Activated CD4-positive, alpha-beta T cell treated with anti-CD3 and anti-CD28 coated beads, Interleukin-2, amount 50 U/mL, for 24 hours (primary cell): ENCODE measurements at regions not wholly inside any gene's neighbourhood (a gene's known extent, or its start where the extent isn't known, plus 50 kb on each side); places are given as distances from the start of the nearest gene placed in this dataset.
"Not testable (repeated sequence)": the region's sequence is repeated elsewhere in the genome, so short reads cannot be mapped to it uniquely, and the experiment has no call there.

Experiments
- DNase-seq, 2 donors: peaks; one replicate each; pipeline ENCODE4 v3.0.0-alpha.2; 2020; ENCODE audit warnings: low read depth in 1 of 2, low spot score in 1 of 2

- no peak for DNase-seq
Measured at GRCh38 chr13:50474088-50474662, 369.3 kb downstream of the DLEU7 start.

- DNase-seq: no peak
Measured at GRCh38 chr13:50476577-50477285, 366.8 kb downstream of the DLEU7 start.

DNA sequence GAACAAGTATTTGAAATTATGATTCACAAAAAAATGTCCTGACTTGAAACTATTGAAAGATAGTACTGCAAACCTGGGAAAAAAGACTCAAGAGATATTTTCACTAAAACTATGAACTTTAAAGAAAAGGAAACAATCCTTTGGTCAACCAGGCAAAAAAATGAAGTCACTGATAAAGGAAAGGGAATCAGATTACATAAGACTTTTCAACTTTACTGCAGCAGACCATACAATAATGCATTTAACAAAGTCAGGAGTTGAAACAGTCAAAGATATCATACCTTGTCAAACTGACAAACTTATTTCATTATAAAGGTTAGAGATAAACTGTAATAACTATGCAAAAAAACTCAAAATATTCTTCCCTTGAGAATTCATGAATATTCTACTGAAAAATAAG, 361.6 kb downstream of the DLEU7 start:
- DNase-seq: no peak

GRCh38 chr13:50483416-50483815, 360.1 kb downstream of the DLEU7 start:
- DNase-seq: no peak

DNA sequence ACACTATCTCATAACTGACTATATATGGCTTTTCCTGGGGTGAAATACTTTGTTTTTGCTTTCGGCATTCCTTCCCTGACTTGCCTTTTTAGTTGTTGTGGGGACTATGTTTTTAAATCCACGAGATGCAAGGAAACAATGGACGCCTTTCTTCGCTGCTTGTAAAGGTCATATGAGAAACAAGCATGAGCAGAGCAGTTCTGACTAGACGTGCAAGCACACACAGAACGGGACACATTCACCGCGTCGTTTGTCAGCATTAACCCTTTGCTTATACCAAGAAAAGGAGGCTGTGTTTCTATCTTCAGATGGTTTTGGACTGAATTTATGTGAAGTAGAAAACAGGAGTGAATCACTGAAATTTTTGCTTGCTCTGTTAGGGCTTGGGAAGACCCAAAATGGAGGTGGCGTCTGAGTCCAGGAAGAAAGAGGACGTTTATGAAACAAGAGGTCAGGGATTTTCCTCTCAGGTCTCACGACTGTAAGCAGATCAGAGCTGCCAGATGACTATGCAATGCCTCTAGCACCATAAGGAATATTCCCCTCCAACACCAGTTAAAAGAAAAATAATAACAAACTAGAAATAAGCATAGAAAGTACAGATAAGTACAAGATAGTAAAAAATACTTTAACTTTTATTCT, 358.9 kb downstream of the DLEU7 start:
- no peak for DNase-seq

GRCh38 chr13:50485979-50486935, 357.2 kb downstream of the DLEU7 start:
- no peak for DNase-seq

GRCh38 chr13:50493683-50494082, 349.8 kb downstream of the DLEU7 start:
- no peak for DNase-seq

GRCh38 chr13:50494138-50494537, 349.4 kb downstream of the DLEU7 start:
- DNase-seq: no peak

DNA sequence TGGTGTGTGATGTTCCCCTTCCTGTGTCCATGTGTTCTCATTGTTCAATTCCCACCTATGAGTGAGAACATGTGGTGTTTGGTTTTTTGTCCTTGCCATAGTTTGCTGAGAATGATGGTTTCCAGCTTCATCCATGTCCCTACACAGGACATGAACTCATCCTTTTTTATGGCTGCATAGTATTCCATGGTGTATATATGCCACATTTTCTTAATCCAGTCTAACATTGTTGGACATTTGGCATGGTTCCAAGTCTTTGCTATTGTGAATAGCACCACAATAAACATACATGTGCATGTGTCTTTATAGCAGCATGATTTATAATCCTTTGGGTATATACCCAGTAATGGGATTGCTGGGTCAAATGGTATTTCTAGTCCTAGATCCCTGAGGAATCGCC, 340.3 kb downstream of the DLEU7 start:
- not testable (repeated sequence) for DNase-seq

DNA sequence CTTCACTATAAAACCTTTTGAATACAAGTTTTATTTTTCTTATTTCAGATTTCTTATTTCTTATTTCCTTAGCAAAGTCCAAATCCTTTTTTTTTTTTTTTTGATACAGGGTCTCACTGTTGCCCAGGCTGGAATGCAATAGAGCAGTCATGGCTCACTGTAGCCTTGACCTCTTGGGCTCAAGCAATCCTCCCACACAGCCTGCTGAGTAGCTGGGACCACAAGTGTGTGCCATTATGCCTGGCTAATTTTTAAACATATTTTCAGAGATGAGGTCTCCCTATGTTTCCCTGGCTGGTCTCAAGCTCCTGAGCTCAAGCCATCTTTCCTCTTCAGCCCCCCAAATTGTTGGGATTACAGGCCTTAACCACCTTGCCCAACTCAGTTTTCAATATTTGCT, 334.3 kb downstream of the DLEU7 start:
- no peak for DNase-seq

DNA sequence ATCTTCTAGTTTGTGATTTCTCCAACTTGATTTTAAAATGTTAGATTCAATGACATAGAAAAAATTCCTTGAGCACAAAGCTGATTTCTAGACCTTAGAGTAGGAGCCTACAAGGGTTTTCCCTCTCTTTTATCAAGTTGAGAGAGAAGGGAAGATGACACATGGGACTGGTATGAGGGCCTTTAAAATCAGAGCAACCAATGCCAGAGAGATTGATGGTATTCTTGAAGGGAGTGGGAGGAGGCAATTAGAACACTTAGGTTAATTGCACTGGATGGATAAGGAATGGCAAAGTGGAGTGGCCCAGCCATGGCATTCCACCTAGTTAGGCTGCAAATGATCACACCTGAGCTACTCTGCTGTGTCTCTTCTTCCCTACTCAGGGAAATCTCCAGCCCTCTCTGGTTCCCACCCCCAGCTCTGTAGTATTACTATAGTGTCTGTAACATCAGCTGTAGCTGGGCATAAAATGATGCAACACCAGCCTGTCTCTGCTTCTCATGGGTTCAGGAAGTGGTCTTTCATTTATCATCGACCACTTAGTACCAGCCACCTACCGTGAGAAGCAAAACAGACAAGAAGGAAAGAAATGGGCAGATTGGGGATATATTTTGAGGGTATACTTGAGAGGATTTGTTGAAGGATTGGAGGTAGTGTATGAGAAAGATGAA, 333.6 kb downstream of the DLEU7 start:
- no peak for DNase-seq

DNA sequence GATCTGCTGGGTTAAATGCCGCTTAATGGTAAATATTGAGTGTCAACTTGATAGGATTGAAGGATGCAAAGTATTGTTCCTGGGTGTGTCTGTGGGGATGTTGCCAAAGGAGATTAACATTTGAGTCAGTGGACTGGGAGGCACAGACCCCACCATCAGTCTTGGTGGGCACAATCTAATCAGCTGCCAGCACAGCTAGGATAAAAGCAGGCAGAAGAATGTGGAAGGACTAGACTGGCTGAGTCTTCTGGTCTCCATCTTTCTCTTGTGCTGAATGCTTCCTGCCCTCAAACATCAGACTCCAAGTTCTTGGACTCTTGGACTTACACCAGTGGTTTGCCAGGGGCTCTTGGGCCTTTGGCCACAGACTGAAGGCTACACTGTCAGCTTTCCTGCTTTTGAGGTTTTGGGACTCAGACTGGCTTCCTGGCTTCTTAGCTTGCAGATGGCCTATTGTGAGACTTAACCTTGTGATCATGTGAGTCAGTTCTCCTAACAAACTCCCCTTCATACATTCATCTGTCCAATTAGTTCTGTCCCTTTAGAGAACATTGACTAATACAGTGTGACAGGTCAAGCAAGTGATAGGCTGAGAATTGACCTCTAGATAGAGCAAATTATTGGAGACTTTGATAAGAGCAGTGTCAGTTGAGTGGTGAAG, 332.5 kb downstream of the DLEU7 start:
- not testable (repeated sequence) for DNase-seq

GRCh38 chr13:50511877-50512341, 331.6 kb downstream of the DLEU7 start:
- no peak for DNase-seq

- no peak for DNase-seq
Measured at GRCh38 chr13:50512474-50513299, 330.8 kb downstream of the DLEU7 start.

GRCh38 chr13:50513300-50513877, 330.1 kb downstream of the DLEU7 start:
- no peak for DNase-seq

DNA sequence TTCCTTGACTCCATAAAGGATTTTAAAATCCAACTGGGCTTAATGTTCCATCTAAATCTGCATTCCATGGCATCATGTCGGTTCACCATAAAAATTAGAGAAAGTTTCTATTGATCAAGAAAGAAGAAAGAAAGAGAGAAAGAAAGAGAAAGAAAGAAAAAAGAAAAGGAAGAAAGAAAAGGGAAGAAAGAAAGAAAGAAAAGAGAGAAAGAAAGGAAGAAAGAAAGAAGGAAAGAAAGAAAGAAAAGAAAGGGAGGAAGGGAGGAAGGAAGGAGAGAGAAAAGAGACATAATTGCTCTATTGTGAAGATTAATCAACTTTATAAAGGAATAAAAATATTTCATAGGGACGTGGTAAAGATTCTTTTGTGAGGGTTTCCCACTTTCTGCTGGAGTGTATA, 329.2 kb downstream of the DLEU7 start:
- DNase-seq: no peak

- no peak for DNase-seq
Measured at GRCh38 chr13:50518131-50518530, 325.4 kb downstream of the DLEU7 start.

GRCh38 chr13:50518781-50519201, 324.7 kb downstream of the DLEU7 start:
- DNase-seq: no peak

GRCh38 chr13:50519866-50520265, 323.6 kb downstream of the DLEU7 start:
- no peak for DNase-seq
